ENCODE measurements at regions not wholly inside any gene's neighbourhood (a gene's known extent, or its start where the extent isn't known, plus 50 kb on each side); places are given as distances from the start of the nearest gene placed in this dataset.

- 83 to 100% methylated on average over 1 of the region's 1 CpG for WGBS, 2 donors (ENCODE audit: low coverage in 1 of 2)
- TF ChIP-seq, protein P1, sequence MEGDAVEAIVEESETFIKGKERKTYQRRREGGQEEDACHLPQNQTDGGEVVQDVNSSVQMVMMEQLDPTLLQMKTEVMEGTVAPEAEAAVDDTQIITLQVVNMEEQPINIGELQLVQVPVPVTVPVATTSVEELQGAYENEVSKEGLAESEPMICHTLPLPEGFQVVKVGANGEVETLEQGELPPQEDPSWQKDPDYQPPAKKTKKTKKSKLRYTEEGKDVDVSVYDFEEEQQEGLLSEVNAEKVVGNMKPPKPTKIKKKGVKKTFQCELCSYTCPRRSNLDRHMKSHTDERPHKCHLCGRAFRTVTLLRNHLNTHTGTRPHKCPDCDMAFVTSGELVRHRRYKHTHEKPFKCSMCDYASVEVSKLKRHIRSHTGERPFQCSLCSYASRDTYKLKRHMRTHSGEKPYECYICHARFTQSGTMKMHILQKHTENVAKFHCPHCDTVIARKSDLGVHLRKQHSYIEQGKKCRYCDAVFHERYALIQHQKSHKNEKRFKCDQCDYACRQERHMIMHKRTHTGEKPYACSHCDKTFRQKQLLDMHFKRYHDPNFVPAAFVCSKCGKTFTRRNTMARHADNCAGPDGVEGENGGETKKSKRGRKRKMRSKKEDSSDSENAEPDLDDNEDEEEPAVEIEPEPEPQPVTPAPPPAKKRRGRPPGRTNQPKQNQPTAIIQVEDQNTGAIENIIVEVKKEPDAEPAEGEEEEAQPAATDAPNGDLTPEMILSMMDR (IDR thresholded peaks at IDR 0.05): no peak
- TF ChIP-seq POLR2A (IDR thresholded peaks at IDR 0.05) (no peak), POLR2AphosphoS5 (IDR thresholded peaks at IDR 0.05) (no peak), EP300 (IDR thresholded peaks at IDR 0.05; ENCODE audit: low read depth) (no peak)
- intact Hi-C loops (cut with DNase I; ENCODE audit: low total_unique reads) (no loop called here), in situ Hi-C loops (cut with MboI; ENCODE audit: low pct_ligation_motif_present in 1 of 4, low pct_unique_long_range_greater_than_20kb in 1 of 4, low sequenced_read_pairs in 3 of 4) (no loop called here)
- H3K4me3 ChIP-seq: no peak overlapping the region
- H3K36me3 ChIP-seq: no peaks in the 10 kb centered on the region
- DNase-seq: no peak
- H3K4me1 ChIP-seq: no peaks in the 10 kb centered on the region
- H3K9me3 ChIP-seq: no peaks in the 10 kb centered on the region
- no peak overlapping the region for H3K27ac ChIP-seq
- no peaks in the 10 kb centered on the region for H3K27me3 ChIP-seq
Observed at GRCh38 chr15:81524496-81524895, 150.5 kb upstream of the TMC3 start.

DNA sequence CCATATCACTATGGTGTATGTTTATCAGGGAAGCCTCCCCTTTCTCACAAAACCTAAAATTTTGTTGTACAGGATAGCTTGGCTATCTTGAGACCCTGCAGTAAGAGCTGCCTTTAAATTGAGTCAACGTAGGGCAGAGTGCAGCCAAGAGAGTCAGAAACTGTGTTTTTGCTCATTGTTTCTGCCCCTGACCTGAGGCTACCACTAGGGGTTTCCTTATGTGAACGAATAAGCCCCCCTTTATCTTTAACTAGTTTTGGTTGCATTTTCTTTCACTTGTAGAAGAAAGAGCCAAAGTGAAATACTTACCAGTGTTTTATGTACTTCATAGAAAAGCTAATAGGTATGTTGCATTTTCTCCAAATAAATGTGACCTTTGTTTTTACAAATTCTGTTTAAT is 149.9 kb upstream of the TMC3 start:
- Histone ChIP-seq H3K36me3 (no peaks in the 10 kb centered on the region), H3K9me3 (no peaks in the 10 kb centered on the region), H3K4me3 (no peak overlapping the region), H3K27ac (no peak overlapping the region), H3K27me3 (no peaks in the 10 kb centered on the region), H3K4me1 (no peaks in the 10 kb centered on the region)
- no peak for DNase-seq
- intact Hi-C loops (cut with DNase I; ENCODE audit: low total_unique reads): no loop called here
- WGBS, 2 donors (ENCODE audit: low coverage in 1 of 2): 54 to 57% methylated on average over 2 of the region's 2 CpGs
- in situ Hi-C loops (cut with MboI; ENCODE audit: low pct_ligation_motif_present in 1 of 4, low pct_unique_long_range_greater_than_20kb in 1 of 4, low sequenced_read_pairs in 3 of 4): no loop called here
- TF ChIP-seq, protein P1 (IDR thresholded peaks at IDR 0.05): no peak
- TF ChIP-seq POLR2A (IDR thresholded peaks at IDR 0.05): no peak
- no peak for TF ChIP-seq EP300 (IDR thresholded peaks at IDR 0.05; ENCODE audit: low read depth)
- TF ChIP-seq POLR2AphosphoS5 (IDR thresholded peaks at IDR 0.05): no peak

- intact Hi-C loops (cut with DNase I; ENCODE audit: low total_unique reads) (no loop called here), in situ Hi-C loops (cut with MboI; ENCODE audit: low pct_ligation_motif_present in 1 of 4, low pct_unique_long_range_greater_than_20kb in 1 of 4, low sequenced_read_pairs in 3 of 4) (no loop called here)
- Histone ChIP-seq H3K4me3 (no peak overlapping the region), H3K4me1 (no peaks in the 10 kb centered on the region), H3K9me3 (no peaks in the 10 kb centered on the region), H3K36me3 (no peaks in the 10 kb centered on the region), H3K27me3 (no peaks in the 10 kb centered on the region), H3K27ac (no peak overlapping the region)
- no peak for DNase-seq
- no peak for TF ChIP-seq POLR2AphosphoS5 (IDR thresholded peaks at IDR 0.05)
- no peak for TF ChIP-seq POLR2A (IDR thresholded peaks at IDR 0.05)
- TF ChIP-seq EP300 (IDR thresholded peaks at IDR 0.05; ENCODE audit: low read depth): no peak
- TF ChIP-seq, protein P1 (IDR thresholded peaks at IDR 0.05): no peak
- 74 to 89% methylated on average over 1 to 2 of the region's 2 CpGs for WGBS, 2 donors (ENCODE audit: low coverage in 1 of 2)
Observed at GRCh38 chr15:81520480-81520879, 146.5 kb upstream of the TMC3 start.

- Histone ChIP-seq H3K36me3 (no peaks in the 10 kb centered on the region), H3K27ac (no peak overlapping the region), H3K9me3 (no peaks in the 10 kb centered on the region), H3K27me3 (no peaks in the 10 kb centered on the region), H3K4me3 (no peak overlapping the region), H3K4me1 (no peaks in the 10 kb centered on the region)
- in situ Hi-C loops (cut with MboI; ENCODE audit: low pct_ligation_motif_present in 1 of 4, low pct_unique_long_range_greater_than_20kb in 1 of 4, low sequenced_read_pairs in 3 of 4): no loop called here
- TF ChIP-seq EP300 (IDR thresholded peaks at IDR 0.05; ENCODE audit: low read depth): no peak
- no peak for TF ChIP-seq POLR2AphosphoS5 (IDR thresholded peaks at IDR 0.05)
- TF ChIP-seq POLR2A (IDR thresholded peaks at IDR 0.05): no peak
- TF ChIP-seq, protein P1 (IDR thresholded peaks at IDR 0.05): no peak
- intact Hi-C loops (cut with DNase I; ENCODE audit: low total_unique reads): no loop called here
- no peak for DNase-seq
- WGBS, 2 donors (ENCODE audit: low coverage in 1 of 2): 48 to 64% methylated on average over 3 of the region's 3 CpGs
Observed at GRCh38 chr15:81516461-81516860, 142.4 kb upstream of the TMC3 start.

Measured in transverse colon (tissue), 4 donors.